ENCODE measurements at regions not wholly inside any gene's neighbourhood (a gene's known extent, or its start where the extent isn't known, plus 50 kb on each side); places are given as distances from the start of the nearest gene placed in this dataset.

DNA sequence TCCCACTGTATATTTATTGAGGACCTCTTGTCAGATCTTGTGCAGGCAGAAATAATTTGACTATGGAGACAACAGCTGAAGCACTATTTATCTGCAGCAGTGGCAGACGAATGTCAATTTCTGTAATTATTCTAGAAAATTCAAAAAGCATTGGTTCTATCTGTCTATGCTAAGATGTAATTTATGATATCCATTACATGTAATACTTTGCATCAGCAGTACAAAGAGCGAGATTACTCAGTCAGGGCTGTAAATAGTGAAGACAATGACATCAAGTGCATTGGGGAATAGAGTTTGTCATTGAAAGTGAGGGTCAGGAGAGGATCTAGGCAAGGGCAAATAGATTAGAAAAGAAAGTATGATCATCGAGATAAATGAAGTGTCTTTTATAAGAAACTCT lies 508.2 kb downstream of the ZWINT start:
- TF ChIP-seq POLR2A (IDR thresholded peaks at IDR 0.05; ENCODE audit: low read depth, low read length): no peak
- TF ChIP-seq POLR2AphosphoS5 (IDR thresholded peaks at IDR 0.05; ENCODE audit: low read depth, low read length): no peak
- no peak for TF ChIP-seq TAF1 (IDR thresholded peaks at IDR 0.05; ENCODE audit: low read depth, low read length)
